PC-3 (cell line): ENCODE measurements at regions not wholly inside any gene's neighbourhood (a gene's known extent, or its start where the extent isn't known, plus 50 kb on each side); places are given as distances from the start of the nearest gene placed in this dataset.

Experiments used
- EZH2 ChIP-seq: fragments of 300-600 bp; sonication (generic); IDR thresholded peaks from one replicate; pipeline ENCODE4 v1.6.1; 2017; ENCODE audit warnings: antibody characterized with exemption, mild to moderate bottlenecking, low read length; ENCODE audit not compliant: unreplicated experiment
- EZH2phosphoT487 ChIP-seq: fragments of 300-600 bp; sonication (generic); IDR thresholded peaks from 2 replicates; pipeline ENCODE4 v1.6.1; 2018; ENCODE audit warnings: mild to moderate bottlenecking, antibody characterized with exemption, low read length, borderline replicate concordance
- TF ChIP-seq, protein P1 (sequence below): fragments of 300-600 bp; sonication (generic); conservative IDR thresholded peaks from 2 replicates; pipeline ENCODE4 v1.5.1; 2017; ENCODE audit warnings: antibody characterized with exemption, low read depth, mild to moderate bottlenecking, low read length

DNA sequence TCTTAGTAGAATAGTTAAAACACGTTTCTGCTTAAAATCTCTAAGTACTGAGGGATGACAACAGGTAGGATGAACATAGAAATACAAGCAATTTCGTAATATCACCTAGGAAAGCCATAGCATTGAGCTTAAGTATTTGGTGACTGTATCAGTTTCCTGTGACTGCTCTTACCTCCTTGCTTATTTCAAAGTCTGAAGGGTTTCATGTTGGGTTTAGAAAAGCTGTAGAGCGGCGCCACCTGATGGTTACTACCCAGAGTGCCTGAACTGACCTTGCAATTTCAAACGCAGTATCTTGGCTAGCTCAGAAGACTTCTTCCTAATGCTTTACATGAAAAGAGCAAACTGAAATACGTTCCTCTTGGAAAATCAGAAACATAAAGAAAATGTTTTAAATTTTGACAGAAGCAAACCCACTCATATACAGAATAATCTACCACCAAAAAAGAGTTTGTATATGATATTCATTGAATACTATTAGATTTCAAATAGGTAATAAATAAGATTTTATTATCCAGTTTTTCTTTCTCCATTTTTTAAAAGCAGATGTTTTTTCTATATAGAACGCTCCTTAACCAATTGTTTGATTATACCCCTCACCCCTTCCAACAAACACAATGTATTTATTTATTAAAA lies 82.3 kb upstream of the RIPOR2 start:
- TF ChIP-seq, protein P1, sequence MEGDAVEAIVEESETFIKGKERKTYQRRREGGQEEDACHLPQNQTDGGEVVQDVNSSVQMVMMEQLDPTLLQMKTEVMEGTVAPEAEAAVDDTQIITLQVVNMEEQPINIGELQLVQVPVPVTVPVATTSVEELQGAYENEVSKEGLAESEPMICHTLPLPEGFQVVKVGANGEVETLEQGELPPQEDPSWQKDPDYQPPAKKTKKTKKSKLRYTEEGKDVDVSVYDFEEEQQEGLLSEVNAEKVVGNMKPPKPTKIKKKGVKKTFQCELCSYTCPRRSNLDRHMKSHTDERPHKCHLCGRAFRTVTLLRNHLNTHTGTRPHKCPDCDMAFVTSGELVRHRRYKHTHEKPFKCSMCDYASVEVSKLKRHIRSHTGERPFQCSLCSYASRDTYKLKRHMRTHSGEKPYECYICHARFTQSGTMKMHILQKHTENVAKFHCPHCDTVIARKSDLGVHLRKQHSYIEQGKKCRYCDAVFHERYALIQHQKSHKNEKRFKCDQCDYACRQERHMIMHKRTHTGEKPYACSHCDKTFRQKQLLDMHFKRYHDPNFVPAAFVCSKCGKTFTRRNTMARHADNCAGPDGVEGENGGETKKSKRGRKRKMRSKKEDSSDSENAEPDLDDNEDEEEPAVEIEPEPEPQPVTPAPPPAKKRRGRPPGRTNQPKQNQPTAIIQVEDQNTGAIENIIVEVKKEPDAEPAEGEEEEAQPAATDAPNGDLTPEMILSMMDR: peak; percentile 91
- TF ChIP-seq EZH2: no peak
- TF ChIP-seq EZH2phosphoT487: no peak
